CD14-positive monocyte (primary cell): ENCODE measurements at regions not wholly inside any gene's neighbourhood (a gene's known extent, or its start where the extent isn't known, plus 50 kb on each side); places are given as distances from the start of the nearest gene placed in this dataset.

ENCODE experiments used
- DNase-seq, 3 donors: peaks; one replicate each; pipeline ENCODE4 v3.0.0-alpha.2; 2011 to 2022
- H2AFZ ChIP-seq: 2 replicates; pipeline ENCODE4 v1.6.0; 2012; ENCODE audit warnings: mild to moderate bottlenecking, low read depth, low read length, inconsistent platforms; ENCODE audit not compliant: insufficient read depth, poor library complexity, severe bottlenecking
- H3K27ac ChIP-seq, 2 donors: 1 replicate in 1 of 2; 2 replicates in 1 of 2; pipeline ENCODE4 v1.5.1; 2012 to 2013; ENCODE audit warnings: low read length in 2 of 2, control low read depth in 1 of 2, inconsistent platforms in 1 of 2, low read depth in 1 of 2, mild to moderate bottlenecking in 1 of 2
- H3K27me3 ChIP-seq, 2 donors: one replicate each; pipeline versions ENCODE4 v1.6.0 to v1.6.1; 2011 to 2013; ENCODE audit warnings: low read length in 2 of 2; ENCODE audit not compliant: control insufficient read depth in 2 of 2, insufficient read depth in 2 of 2
- H3K36me3 ChIP-seq, 2 donors: replicated peaks in 1 of 2; 1 replicate in 1 of 2; 2 replicates in 1 of 2; pipeline versions ENCODE4 v1.5.1 to v1.6.1; 2012 to 2013; ENCODE audit warnings: low read length in 2 of 2, control low read depth in 1 of 2, inconsistent platforms in 1 of 2, mild to moderate bottlenecking in 1 of 2; ENCODE audit not compliant: insufficient read depth in 2 of 2, control insufficient read depth in 1 of 2
- H3K4me1 ChIP-seq, 2 donors: 1 replicate in 1 of 2; 2 replicates in 1 of 2; pipeline versions ENCODE4 v1.5.1 to v1.6.1; 2012 to 2013; ENCODE audit warnings: low read length in 2 of 2, control low read depth in 1 of 2, inconsistent platforms in 1 of 2, mild to moderate bottlenecking in 1 of 2, moderate library complexity in 1 of 2; ENCODE audit not compliant: insufficient read depth in 2 of 2, control insufficient read depth in 1 of 2
- H3K4me2 ChIP-seq: replicated peaks from 2 replicates; pipeline ENCODE3; 2012; ENCODE audit warnings: low read length, moderate library complexity, mild to moderate bottlenecking; ENCODE audit not compliant: poor library complexity, severe bottlenecking; ENCODE audit errors: extremely low read depth
- H3K4me3 ChIP-seq, 3 experiments: fragments of 200-600 bp in 1 of 3; sonication (generic) in 1 of 3; replicated peaks in 1 of 3; 1 replicate in 2 of 3; 2 replicates in 1 of 3; pipeline ENCODE4 v1.5.1; 2011 to 2013; ENCODE audit warnings: low read length in 3 of 3, mild to moderate bottlenecking in 3 of 3, control low read depth in 2 of 3, low read depth in 2 of 3, inconsistent platforms in 1 of 3, moderate library complexity in 1 of 3
- H3K79me2 ChIP-seq: 2 replicates; pipeline ENCODE4 v1.6.0; 2012; ENCODE audit warnings: mild to moderate bottlenecking, control low read depth, inconsistent platforms, low read length, moderate library complexity; ENCODE audit not compliant: insufficient read depth
- H3K9ac ChIP-seq: 2 replicates; pipeline ENCODE4 v1.6.0; 2017; ENCODE audit warnings: low read length, mild to moderate bottlenecking; ENCODE audit not compliant: insufficient read depth, poor library complexity, severe bottlenecking
- H3K9me3 ChIP-seq, 2 donors: replicated peaks in 1 of 2; 1 replicate in 1 of 2; 2 replicates in 1 of 2; pipeline versions ENCODE4 v1.5.1 to v1.6.1; 2012 to 2013; ENCODE audit warnings: low read length in 2 of 2, control low read depth in 1 of 2; ENCODE audit not compliant: control insufficient read depth in 1 of 2, insufficient read depth in 1 of 2
- H4K20me1 ChIP-seq: 2 replicates; pipeline ENCODE4 v1.6.0; 2012; ENCODE audit warnings: mild to moderate bottlenecking, low read length, control low read depth, moderate library complexity; ENCODE audit not compliant: insufficient read depth
- H3K27ac Mint-ChIP-seq, 7 donors: one replicate each; pipeline ENCODE4 v1.8.0; 2020; ENCODE audit warnings: mild to moderate bottlenecking in 7 of 7, mixed read lengths in 7 of 7, moderate library complexity in 6 of 7, inconsistent platforms in 2 of 7
- H3K27me3 Mint-ChIP-seq, 3 donors: one replicate each; pipeline ENCODE4 v1.8.0; 2021 to 2022; ENCODE audit warnings: low read depth in 3 of 3, mild to moderate bottlenecking in 3 of 3, mixed read lengths in 3 of 3, moderate library complexity in 3 of 3, inconsistent platforms in 1 of 3
- H3K36me3 Mint-ChIP-seq, 2 donors: one replicate each; pipeline ENCODE4 v1.8.0; 2020; ENCODE audit warnings: mixed read lengths in 2 of 2, inconsistent platforms in 1 of 2, mild to moderate bottlenecking in 1 of 2
- H3K4me1 Mint-ChIP-seq: one replicate; pipeline ENCODE4 v1.8.0; 2020; ENCODE audit warnings: mild to moderate bottlenecking, mixed read lengths
- H3K4me3 Mint-ChIP-seq, 2 donors: one replicate each; pipeline ENCODE4 v1.8.0; 2020; ENCODE audit warnings: mild to moderate bottlenecking in 2 of 2, mixed read lengths in 2 of 2, moderate library complexity in 1 of 2
- H3K9me3 Mint-ChIP-seq, 7 donors: one replicate each; pipeline ENCODE4 v1.8.0; 2020 to 2022; ENCODE audit warnings: mixed read lengths in 7 of 7, mild to moderate bottlenecking in 6 of 7, moderate library complexity in 6 of 7, inconsistent platforms in 2 of 7
- WGBS: methylation state at CpG from one replicate; pipeline ENCODE4 v1.1.5; 2013; ENCODE audit warnings: missing lambda C conversion rate; ENCODE audit not compliant: insufficient coverage; 5-methylcytosine and 5-hydroxymethylcytosine counted together
- intact Hi-C, 2 donors: fragments of 100-400 bp; cut with micrococcal nuclease; formaldehyde crosslinking; loops; one replicate each; pipeline versions ENCODE4 v1.15.0 to v1.15.1; 2023
- TF ChIP-seq, protein P1 (sequence below): fragments of 200-600 bp; IDR thresholded peaks from one replicate; pipeline ENCODE4 v1.8.0; 2022; ENCODE audit warnings: antibody characterized with exemption, mild to moderate bottlenecking

DNA sequence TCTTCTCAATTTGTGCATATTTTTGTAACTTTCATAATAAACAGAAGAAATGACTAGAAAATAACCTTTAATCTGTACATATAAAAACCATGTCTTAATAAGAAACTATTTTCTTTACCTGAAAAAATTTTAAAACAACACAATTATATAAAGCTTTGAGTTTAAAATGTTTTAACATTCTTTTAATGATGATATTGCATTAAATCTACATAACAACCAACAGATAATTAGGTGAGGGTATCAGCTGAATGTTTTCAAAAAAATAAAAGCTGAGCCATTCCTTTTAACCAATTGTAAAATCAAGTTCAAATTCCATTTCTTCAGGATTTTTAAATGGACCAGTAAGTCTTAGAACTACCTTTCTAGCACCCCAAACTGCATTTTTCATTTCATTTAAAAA is 1185.0 kb upstream of the CITED2 start:
- peaks cover 0 to 7% of the 10 kb centered on the region in 2 donors for H3K9me3 ChIP-seq
- no peak for DNase-seq
- no peak overlapping the region for H3K27ac Mint-ChIP-seq
- intact Hi-C loops = no loop called here
- TF ChIP-seq, protein P1, sequence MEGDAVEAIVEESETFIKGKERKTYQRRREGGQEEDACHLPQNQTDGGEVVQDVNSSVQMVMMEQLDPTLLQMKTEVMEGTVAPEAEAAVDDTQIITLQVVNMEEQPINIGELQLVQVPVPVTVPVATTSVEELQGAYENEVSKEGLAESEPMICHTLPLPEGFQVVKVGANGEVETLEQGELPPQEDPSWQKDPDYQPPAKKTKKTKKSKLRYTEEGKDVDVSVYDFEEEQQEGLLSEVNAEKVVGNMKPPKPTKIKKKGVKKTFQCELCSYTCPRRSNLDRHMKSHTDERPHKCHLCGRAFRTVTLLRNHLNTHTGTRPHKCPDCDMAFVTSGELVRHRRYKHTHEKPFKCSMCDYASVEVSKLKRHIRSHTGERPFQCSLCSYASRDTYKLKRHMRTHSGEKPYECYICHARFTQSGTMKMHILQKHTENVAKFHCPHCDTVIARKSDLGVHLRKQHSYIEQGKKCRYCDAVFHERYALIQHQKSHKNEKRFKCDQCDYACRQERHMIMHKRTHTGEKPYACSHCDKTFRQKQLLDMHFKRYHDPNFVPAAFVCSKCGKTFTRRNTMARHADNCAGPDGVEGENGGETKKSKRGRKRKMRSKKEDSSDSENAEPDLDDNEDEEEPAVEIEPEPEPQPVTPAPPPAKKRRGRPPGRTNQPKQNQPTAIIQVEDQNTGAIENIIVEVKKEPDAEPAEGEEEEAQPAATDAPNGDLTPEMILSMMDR = no peak
- no peak overlapping the region for H3K9ac ChIP-seq
- no peak overlapping the region for H3K4me3 Mint-ChIP-seq
- no peak overlapping the region for H3K4me3 ChIP-seq
- no peaks in the 10 kb centered on the region for H3K79me2 ChIP-seq
- no peaks in the 10 kb centered on the region for H4K20me1 ChIP-seq
- H3K27me3 ChIP-seq = no peaks in the 10 kb centered on the region
- no peak overlapping the region for H3K27ac ChIP-seq
- no peak overlapping the region for H3K4me2 ChIP-seq
- no peaks in the 10 kb centered on the region for H3K4me1 ChIP-seq
- H3K4me1 Mint-ChIP-seq = peaks cover 6% of the 10 kb centered on the region
- H3K36me3 Mint-ChIP-seq = no peaks in the 10 kb centered on the region
- peaks cover 0 to 8% (median 5%) of the 10 kb centered on the region in 7 donors for H3K9me3 Mint-ChIP-seq
- H3K36me3 ChIP-seq = no peaks in the 10 kb centered on the region
- no peaks in the 10 kb centered on the region for H3K27me3 Mint-ChIP-seq
- no peak overlapping the region for H2AFZ ChIP-seq

DNA sequence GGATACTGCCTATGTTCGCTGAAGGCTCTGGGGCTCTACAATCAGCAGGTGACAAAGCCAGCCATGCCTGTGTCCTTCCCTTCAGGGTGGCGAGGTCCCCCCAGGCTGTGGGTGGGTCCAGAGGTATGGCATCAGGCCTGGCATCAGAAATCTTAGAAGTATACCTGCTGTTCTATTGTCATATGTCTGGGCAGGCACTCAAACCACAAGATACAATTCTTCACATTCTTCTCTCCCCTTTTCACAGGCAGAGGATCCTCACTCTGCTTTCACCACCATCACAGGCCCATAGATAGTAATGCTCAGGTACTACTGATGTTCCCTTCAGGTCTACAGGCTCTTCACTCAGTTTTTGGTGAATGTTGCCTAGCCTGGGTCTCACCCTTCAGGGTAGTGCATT is 1180.0 kb upstream of the CITED2 start:
- H3K9me3 ChIP-seq = peaks cover 0 to 10% of the 10 kb centered on the region in 2 donors
- H3K4me3 ChIP-seq = no peak overlapping the region
- H3K4me3 Mint-ChIP-seq = no peak overlapping the region
- no peaks in the 10 kb centered on the region for H3K79me2 ChIP-seq
- WGBS = 79% methylated on average over 2 of the region's 2 CpGs
- H3K27ac Mint-ChIP-seq = peak overlapping the region in 1 of 7 donors; percentile 0
- H3K36me3 Mint-ChIP-seq = no peaks in the 10 kb centered on the region
- no peak overlapping the region for H3K9ac ChIP-seq
- H4K20me1 ChIP-seq = no peaks in the 10 kb centered on the region
- no peak overlapping the region for H2AFZ ChIP-seq
- no peaks in the 10 kb centered on the region for H3K27me3 Mint-ChIP-seq
- no peaks in the 10 kb centered on the region for H3K36me3 ChIP-seq
- H3K4me1 ChIP-seq = no peaks in the 10 kb centered on the region
- intact Hi-C loops = no loop called here
- H3K27me3 ChIP-seq = no peaks in the 10 kb centered on the region
- H3K4me2 ChIP-seq = no peak overlapping the region
- no peak for DNase-seq
- H3K27ac ChIP-seq = no peak overlapping the region
- H3K4me1 Mint-ChIP-seq = no peaks in the 10 kb centered on the region
- peaks cover 2 to 15% (median 12%) of the 10 kb centered on the region in 7 donors for H3K9me3 Mint-ChIP-seq
- TF ChIP-seq, protein P1 = no peak
